PC-3 (cell line): ENCODE measurements at regions not wholly inside any gene's neighbourhood (a gene's known extent, or its start where the extent isn't known, plus 50 kb on each side); places are given as distances from the start of the nearest gene placed in this dataset.

Experiments used
- ATAC-seq: fragments of 200-7000 bp; cut with Tn5 transposase; 2 replicates; pipeline ENCODE4 v1.9.1; 2020; ENCODE audit warnings: mild to moderate bottlenecking, moderate library complexity
- BruUV-seq: library from RNA; stranded (reverse); fragments of 400-500 nt; replicated peaks from 2 replicates; lab custom pipeline; 2021; lab: Mats Ljungman, UMichigan
- CTCF ChIA-PET: fragments of 300-600 bp; sonication (Branson Sonifier 250); formaldehyde crosslinking; loops from one replicate; lab custom pipeline; 2022; ENCODE audit warnings: antibody characterized with exemption; lab: Charles Lee
- POLR2A ChIA-PET: fragments of 300-600 bp; sonication (Branson Sonifier 250); formaldehyde crosslinking; loops from one replicate; lab custom pipeline; 2022; ENCODE audit warnings: antibody characterized with exemption; ENCODE audit not compliant: unreplicated experiment; lab: Charles Lee
- DNase-seq: peaks from one replicate; pipeline ENCODE4 v3.0.0-alpha.2; 2015
- H2AFZ ChIP-seq: fragments of 300-600 bp; sonication (generic); 2 replicates; pipeline ENCODE4 v1.6.0; 2016; ENCODE audit warnings: antibody characterized with exemption, low read length
- H3F3A ChIP-seq: fragments of 300-600 bp; sonication (generic); one replicate; pipeline ENCODE4 v1.6.0; 2017; ENCODE audit warnings: antibody characterized with exemption, low read length, control low read depth, mild to moderate bottlenecking; ENCODE audit not compliant: unreplicated experiment
- H3K27ac ChIP-seq: fragments of 300-600 bp; sonication (generic); 2 replicates; pipeline ENCODE4 v1.5.1; 2016; ENCODE audit warnings: mild to moderate bottlenecking, low read length
- H3K27me3 ChIP-seq: fragments of 300-600 bp; sonication (generic); 2 replicates; pipeline ENCODE4 v1.6.1; 2016; ENCODE audit warnings: low read length, mixed read lengths
- H3K36me3 ChIP-seq: fragments of 300-600 bp; sonication (generic); 2 replicates; pipeline ENCODE4 v1.6.1; 2016; ENCODE audit warnings: low read depth, mixed run types, low read length, mixed read lengths
- H3K4me1 ChIP-seq: fragments of 300-600 bp; sonication (generic); 2 replicates; pipeline ENCODE4 v1.5.1; 2016; ENCODE audit warnings: low read length; ENCODE audit not compliant: insufficient read depth
- H3K4me2 ChIP-seq: fragments of 300-600 bp; sonication (generic); 2 replicates; pipeline ENCODE4 v1.6.0; 2016; ENCODE audit warnings: low read length
- H3K4me3 ChIP-seq: fragments of 300-600 bp; sonication (generic); 2 replicates; pipeline ENCODE4 v1.5.1; 2016; ENCODE audit warnings: mild to moderate bottlenecking, low read length, mixed read lengths
- H3K79me2 ChIP-seq: fragments of 300-600 bp; sonication (generic); 2 replicates; pipeline ENCODE4 v1.6.1; 2017; ENCODE audit warnings: low read length, mixed read lengths
- H3K9ac ChIP-seq: fragments of 300-600 bp; sonication (generic); 2 replicates; pipeline ENCODE4 v1.6.0; 2016; ENCODE audit warnings: mild to moderate bottlenecking, low read length
- H3K9me2 ChIP-seq: fragments of 300-600 bp; sonication (generic); replicated peaks from 2 replicates; pipeline ENCODE4 v1.6.1; 2016; ENCODE audit warnings: mixed run types, low read length, mixed read lengths
- H3K9me3 ChIP-seq: fragments of 300-600 bp; sonication (generic); 2 replicates; pipeline ENCODE4 v1.6.1; 2016; ENCODE audit warnings: low read length, mixed read lengths
- H4K20me1 ChIP-seq: fragments of 300-600 bp; sonication (generic); 2 replicates; pipeline ENCODE4 v1.6.1; 2016; ENCODE audit warnings: low read length, mixed read lengths
- CTCF ChIP-seq: fragments of 300-600 bp; sonication (generic); conservative IDR thresholded peaks from 2 replicates; pipeline ENCODE4 v1.5.1; 2017; ENCODE audit warnings: antibody characterized with exemption, low read depth, mild to moderate bottlenecking, low read length
- EZH2 ChIP-seq: fragments of 300-600 bp; sonication (generic); IDR thresholded peaks from one replicate; pipeline ENCODE4 v1.6.1; 2017; ENCODE audit warnings: antibody characterized with exemption, mild to moderate bottlenecking, low read length; ENCODE audit not compliant: unreplicated experiment
- EZH2phosphoT487 ChIP-seq: fragments of 300-600 bp; sonication (generic); IDR thresholded peaks from 2 replicates; pipeline ENCODE4 v1.6.1; 2018; ENCODE audit warnings: mild to moderate bottlenecking, antibody characterized with exemption, low read length, borderline replicate concordance
- intact Hi-C: fragments of 100-400 bp; cut with micrococcal nuclease; formaldehyde crosslinking; loops from 2 replicates; pipeline ENCODE4 v1.9.0; 2023

- no peak for DNase-seq
- H3K36me3 ChIP-seq: no peaks in the 10 kb centered on the region
- H2AFZ ChIP-seq: no peak overlapping the region
- no TSS peak for BruUV-seq
- H4K20me1 ChIP-seq: no peaks in the 10 kb centered on the region
- H3K9me3 ChIP-seq: no peaks in the 10 kb centered on the region; the same call in 1 of the 2 replicates
- intact Hi-C loops: no loop called here
- H3K4me2 ChIP-seq: no peak overlapping the region
- no peaks in the 10 kb centered on the region for H3K9me2 ChIP-seq
- H3K4me1 ChIP-seq: no peaks in the 10 kb centered on the region
- TF ChIP-seq CTCF: no peak
- TF ChIP-seq EZH2: no peak
- TF ChIP-seq EZH2phosphoT487: no peak
- no peak for ATAC-seq
- H3K4me3 ChIP-seq: no peak overlapping the region
- POLR2A ChIA-PET: no interaction called here
- H3K79me2 ChIP-seq: no peaks in the 10 kb centered on the region
- no peaks in the 10 kb centered on the region for H3F3A ChIP-seq
- H3K27me3 ChIP-seq: no peaks in the 10 kb centered on the region
- CTCF ChIA-PET: no interaction called here
- no peak overlapping the region for H3K27ac ChIP-seq
- no peak overlapping the region for H3K9ac ChIP-seq
Measured at GRCh38 chr2:17083902-17084301, 418.3 kb upstream of the CYRIA start.

- no peak overlapping the region for H3K4me3 ChIP-seq
- H4K20me1 ChIP-seq: no peaks in the 10 kb centered on the region
- TF ChIP-seq EZH2phosphoT487: no peak
- no peaks in the 10 kb centered on the region for H3K27me3 ChIP-seq
- no peak overlapping the region for H2AFZ ChIP-seq
- H3K36me3 ChIP-seq: no peaks in the 10 kb centered on the region
- ATAC-seq (no peak), DNase-seq (no peak)
- intact Hi-C loops: no loop called here
- H3K4me2 ChIP-seq: no peak overlapping the region
- ChIA-PET POLR2A (no interaction called here), CTCF (no interaction called here)
- H3K9ac ChIP-seq: no peak overlapping the region
- no peaks in the 10 kb centered on the region for H3K9me2 ChIP-seq
- no peaks in the 10 kb centered on the region for H3K4me1 ChIP-seq
- no TSS peak for BruUV-seq
- H3K79me2 ChIP-seq: no peaks in the 10 kb centered on the region
- H3K27ac ChIP-seq: no peak overlapping the region
- H3F3A ChIP-seq: no peaks in the 10 kb centered on the region
- H3K9me3 ChIP-seq: peaks cover 2% of the 10 kb centered on the region; the same call in 1 of the 2 replicates
Measured at GRCh38 chr2:17079262-17079661, 413.6 kb upstream of the CYRIA start.

GRCh38 chr2:17076533-17076932, 410.9 kb upstream of the CYRIA start:
- no peaks in the 10 kb centered on the region for H3K27me3 ChIP-seq
- H3F3A ChIP-seq: no peaks in the 10 kb centered on the region
- H4K20me1 ChIP-seq: no peaks in the 10 kb centered on the region
- DNase-seq (no peak), ATAC-seq (no peak)
- H3K4me3 ChIP-seq: no peak overlapping the region
- CTCF ChIA-PET: no interaction called here
- no peaks in the 10 kb centered on the region for H3K36me3 ChIP-seq
- peaks cover 3% of the 10 kb centered on the region; the same call in 1 of the 2 replicates for H3K9me3 ChIP-seq
- intact Hi-C loops: no loop called here
- H3K9ac ChIP-seq: no peak overlapping the region
- TF ChIP-seq EZH2phosphoT487 (no peak), EZH2 (no peak), CTCF (no peak)
- no TSS peak for BruUV-seq
- H3K79me2 ChIP-seq: no peaks in the 10 kb centered on the region
- H3K9me2 ChIP-seq: no peaks in the 10 kb centered on the region
- POLR2A ChIA-PET: no interaction called here
- H3K4me1 ChIP-seq: no peaks in the 10 kb centered on the region
- no peak overlapping the region for H3K27ac ChIP-seq
- no peak overlapping the region for H3K4me2 ChIP-seq
- H2AFZ ChIP-seq: no peak overlapping the region
